ENCODE measurements at regions not wholly inside any gene's neighbourhood (a gene's known extent, or its start where the extent isn't known, plus 50 kb on each side); places are given as distances from the start of the nearest gene placed in this dataset.

- TF ChIP-seq JUN (IDR thresholded peaks at IDR 0.05; ENCODE audit: low read depth, low read length) (no peak), ASH2L (IDR thresholded peaks at IDR 0.05; ENCODE audit: low read length) (no peak)
Measured at GRCh38 chr4:41320278-41320677, 63.5 kb downstream of the UCHL1 start (continued).
